GM19035 (cell line): ENCODE measurements at regions not wholly inside any gene's neighbourhood (a gene's known extent, or its start where the extent isn't known, plus 50 kb on each side); places are given as distances from the start of the nearest gene placed in this dataset.
"Not testable (repeated sequence)": the region's sequence is repeated elsewhere in the genome, so short reads cannot be mapped to it uniquely, and the experiment has no call there.

Experiments
- ATAC-seq: cut with Tn5 transposase; IDR thresholded peaks from one replicate; pipeline ENCODE4 v1.9.1; 2021; ENCODE audit not compliant: unreplicated experiment

DNA sequence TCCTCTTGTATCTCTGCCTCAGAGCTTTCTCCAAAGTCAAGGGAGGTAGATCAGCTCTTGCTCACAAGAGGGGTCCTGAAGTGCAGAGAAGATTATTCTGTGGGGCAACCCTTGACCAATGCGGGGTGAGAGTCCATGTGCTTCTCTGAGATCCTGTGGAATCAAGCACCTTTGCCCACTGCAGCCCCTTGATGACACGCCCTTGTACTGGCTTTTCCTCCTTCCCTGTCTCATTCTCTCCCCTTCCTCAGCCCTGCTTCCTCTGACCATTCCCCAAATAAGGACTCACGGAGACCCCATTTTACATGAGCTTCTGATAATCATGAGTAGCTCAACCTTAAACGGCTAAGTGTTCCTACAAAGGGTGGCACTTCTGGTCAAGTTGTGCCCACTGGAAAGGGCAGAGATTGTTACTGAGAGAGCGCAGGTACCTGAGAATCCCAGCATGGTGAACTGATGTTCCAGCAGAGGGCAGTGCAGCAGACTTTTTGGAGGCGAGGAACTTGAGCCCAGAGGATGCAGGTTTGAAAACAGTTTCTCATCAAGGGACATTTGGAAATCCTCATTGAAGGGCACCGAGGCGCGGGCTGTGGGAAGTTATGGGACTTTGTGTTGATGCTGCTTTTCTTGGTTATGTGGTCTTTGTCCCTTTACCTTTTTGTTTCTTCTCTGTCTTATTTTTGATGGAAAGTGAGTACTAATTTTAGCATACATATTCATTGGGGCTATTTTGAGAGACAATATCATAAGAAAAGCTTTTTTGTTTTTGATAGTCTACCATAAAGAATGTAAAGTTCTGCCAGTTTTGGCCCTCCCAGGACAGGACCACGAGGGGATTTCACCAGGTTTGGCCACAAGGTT lies 201.3 kb downstream of the RBM46 start:
- ATAC-seq, result peak; percentile 72

DNA sequence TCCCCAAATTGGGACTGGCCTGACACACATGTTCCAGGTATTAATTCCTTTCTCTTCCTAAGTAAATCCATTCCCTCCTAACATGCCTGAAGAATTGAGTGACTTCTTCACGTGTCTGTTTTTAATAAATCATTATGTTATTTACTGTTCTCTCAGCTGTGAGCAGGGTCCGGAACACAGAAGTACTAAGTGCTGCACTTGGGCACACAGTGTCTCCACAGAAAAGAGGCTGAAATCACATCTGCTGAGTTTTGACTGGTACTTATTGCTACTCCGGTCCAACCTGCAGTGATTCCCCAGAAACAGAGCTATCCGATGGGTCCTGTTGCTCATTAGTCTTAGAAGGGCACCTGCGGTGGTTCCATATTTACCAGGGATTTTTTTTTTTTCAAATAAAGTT lies 202.6 kb downstream of the RBM46 start:
- ATAC-seq, result no peak

DNA sequence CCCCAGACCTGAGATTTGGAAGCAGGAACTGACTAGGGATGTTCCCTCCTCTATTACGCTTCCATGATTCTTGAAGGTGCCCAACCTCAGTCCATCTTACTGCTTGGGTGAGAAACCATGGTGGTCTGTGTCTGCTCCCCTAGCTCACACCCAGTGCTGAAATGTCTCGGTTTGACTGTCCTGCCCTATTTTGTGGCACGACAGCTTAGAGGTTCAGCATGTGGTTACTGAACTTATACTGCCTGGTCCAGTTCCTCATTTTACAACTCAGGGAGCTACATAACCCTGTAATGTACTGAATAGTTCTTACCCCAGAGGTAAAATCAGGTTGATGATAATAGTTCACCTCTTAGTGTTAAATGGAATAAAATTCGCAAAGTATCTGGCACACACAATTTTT lies 203.1 kb downstream of the RBM46 start:
- ATAC-seq, result peak; percentile 95

DNA sequence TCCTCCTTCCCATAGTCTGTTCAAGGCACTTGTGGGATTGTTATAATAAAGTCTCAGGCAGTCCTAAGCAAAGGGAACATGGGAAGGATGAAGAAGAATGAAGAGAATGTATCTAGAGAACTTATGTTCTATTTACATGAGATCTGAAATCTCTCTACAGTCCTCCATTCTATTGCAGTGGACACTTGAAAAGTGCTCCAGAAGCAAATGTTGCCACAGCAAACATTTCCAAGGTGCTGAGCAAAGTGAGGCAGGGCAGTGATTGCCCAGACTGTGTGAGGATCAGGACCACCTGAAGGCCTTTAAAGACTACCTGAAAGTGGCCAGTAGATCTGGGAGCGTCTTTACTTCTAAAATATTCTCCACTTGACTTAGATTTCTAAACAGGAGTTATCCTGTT lies 203.5 kb downstream of the RBM46 start:
- no peak for ATAC-seq

DNA sequence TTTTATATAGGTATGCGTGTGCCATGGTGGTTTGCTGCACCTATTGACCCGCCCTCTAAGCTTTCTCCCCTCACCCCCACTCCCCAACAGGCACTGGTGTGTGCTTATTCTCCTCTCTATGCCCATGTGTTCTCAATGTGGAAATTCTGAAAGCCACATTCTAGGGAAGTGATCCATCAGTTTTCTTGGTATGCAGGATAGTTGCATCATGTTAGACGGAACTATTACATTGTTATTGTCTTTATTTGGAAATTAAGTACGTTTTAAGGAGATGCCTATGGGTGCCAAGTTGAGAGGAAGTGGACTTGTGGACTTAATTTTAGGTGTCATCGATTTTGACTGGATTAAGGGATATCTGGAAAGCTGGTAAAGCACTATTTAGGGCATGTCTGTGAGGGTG lies 204.6 kb downstream of the RBM46 start:
- ATAC-seq, result no peak

DNA sequence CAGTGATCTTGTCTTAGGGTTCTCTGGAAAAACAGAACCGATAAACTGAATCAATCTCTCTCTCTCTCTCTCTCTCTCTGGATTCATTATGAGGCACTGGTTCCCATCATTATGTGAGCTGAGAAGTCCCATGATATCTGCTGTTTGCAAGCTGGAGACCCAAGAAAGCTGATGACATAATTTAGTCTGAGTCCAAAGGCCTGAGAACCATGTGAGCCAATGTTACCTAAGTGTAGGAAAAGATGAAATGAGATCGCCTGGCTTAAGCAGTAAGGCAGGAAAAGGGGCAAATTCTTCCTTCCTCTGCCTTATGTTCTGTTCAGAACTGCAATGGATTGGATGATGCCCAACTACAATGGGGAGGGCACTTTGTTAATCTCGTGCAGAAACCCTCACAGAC lies 207.4 kb downstream of the RBM46 start:
- no peak for ATAC-seq

DNA sequence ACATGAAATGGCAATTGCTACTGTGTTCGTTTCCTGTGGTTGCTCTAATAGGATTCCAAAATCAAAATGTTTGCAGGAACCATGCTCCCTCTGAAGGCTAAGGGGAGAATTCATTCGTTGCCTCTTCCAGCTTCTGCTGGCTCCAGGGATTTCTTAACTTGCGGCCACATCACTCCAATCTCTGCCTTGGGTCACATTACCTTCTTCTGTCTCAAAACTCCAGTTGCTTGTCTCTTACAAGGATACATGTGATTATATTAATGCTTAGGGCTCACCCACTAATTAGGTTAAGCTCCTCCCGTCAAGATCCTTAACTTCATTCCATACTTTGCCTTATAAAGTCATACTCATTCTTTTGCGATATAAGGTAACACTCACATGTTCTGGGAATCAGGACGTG lies 208.4 kb downstream of the RBM46 start:
- no peak for ATAC-seq

DNA sequence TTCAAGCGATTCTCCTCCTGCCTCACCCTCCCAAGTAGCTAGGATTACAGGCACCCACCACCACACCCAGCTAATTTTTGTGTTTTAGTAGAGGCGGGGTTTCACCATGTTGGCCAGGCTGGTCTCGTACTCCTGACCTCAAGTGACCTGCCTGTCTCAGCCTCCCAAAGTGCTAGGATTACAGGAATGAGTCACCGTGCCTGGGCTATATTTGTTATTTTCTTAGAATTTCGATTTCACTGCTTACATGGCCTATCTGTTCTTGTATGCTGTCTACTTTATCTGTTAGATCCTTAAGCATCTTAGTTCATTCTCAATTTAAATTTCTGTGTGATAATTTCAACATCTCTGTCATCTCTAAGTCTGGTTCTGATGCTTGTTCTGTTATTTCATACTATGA lies 210.6 kb upstream of the NPY2R start:
- not testable (repeated sequence) for ATAC-seq

DNA sequence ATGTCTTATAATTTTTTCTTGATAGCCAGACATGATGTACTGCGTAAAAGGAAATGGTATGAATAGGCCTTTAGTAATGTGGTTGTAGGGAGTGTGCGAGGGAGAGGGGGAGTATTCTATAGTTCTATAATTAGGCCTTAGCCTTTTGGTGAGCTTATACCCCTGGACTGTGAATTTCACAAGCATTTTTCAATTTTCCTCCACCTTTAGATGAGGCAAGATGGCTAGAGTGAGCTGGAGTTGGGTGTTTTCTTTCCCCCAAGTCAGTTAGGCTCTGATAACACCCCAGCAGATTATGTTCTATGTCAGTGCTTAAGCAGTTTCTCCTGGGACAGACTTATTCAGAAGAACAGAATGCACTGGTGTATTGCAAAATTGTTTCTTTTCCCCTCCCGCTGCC lies 210.2 kb upstream of the NPY2R start:
- ATAC-seq, result no peak

DNA sequence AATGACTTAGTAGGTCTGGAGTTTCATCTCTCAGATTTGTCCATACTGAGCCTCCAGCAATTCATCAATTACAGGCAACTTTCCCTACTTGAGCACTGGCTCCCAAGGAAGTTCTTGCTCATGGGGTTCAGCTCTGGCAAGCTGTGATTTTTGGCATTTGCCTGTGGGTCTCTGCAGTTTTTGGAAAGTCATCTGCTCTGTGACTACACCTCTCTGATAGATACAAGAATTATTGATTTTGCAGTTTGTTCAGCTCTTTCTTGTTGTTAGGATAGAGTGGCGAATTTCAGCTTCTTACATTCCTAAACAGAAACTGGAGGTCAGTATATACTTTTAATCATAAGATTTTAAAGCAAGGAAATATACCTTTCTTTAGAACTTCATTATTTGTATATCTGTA lies 209.7 kb upstream of the NPY2R start:
- no peak for ATAC-seq

DNA sequence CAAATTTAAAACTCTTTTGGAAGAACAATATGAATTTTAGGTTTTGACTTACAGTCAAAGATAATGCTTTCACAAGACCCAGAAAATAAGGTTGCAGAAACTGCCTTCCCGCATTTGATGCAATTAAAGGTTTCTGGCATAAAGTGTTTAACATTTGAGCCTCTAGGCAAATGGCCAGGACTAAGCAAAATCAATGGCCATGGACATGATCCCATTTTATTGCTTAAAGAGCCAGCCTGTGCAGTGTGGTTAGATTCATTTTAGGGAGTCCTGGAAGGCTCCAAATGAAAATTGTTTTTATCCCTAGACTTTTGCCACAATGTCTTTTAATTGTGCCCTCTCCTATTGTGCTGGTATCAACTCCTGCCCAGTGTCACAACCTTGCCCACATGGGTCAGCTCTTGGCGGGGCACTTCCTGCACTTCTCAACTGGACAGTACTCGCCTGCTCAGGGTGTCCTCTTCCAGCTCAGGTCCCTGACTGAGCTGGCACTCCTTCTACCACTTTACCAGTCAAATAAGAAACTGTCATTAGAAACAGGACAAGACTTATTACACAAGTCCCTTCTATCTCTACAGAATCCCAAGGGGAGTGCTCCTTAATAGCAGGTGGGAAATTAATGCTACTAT lies 208.4 kb upstream of the NPY2R start:
- no peak for ATAC-seq

DNA sequence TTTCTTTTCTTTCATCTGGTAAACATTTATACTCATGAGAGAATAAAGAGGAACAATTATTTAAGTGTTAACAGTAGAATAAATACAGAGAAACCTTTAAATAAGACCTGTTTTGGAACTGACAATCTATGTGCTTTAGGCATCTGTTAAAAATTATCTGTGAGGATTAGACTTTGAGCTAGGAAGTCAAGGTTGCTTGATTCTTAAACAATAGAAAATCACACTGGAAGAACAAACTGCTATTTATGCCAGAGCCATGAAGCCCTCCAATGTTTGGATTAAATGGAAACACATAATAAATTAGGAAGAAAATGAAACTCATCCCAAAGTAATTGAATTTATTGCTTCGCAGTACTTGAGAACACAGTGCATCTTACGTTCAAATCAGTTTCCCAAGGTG lies 207.2 kb upstream of the NPY2R start:
- ATAC-seq, result no peak

DNA sequence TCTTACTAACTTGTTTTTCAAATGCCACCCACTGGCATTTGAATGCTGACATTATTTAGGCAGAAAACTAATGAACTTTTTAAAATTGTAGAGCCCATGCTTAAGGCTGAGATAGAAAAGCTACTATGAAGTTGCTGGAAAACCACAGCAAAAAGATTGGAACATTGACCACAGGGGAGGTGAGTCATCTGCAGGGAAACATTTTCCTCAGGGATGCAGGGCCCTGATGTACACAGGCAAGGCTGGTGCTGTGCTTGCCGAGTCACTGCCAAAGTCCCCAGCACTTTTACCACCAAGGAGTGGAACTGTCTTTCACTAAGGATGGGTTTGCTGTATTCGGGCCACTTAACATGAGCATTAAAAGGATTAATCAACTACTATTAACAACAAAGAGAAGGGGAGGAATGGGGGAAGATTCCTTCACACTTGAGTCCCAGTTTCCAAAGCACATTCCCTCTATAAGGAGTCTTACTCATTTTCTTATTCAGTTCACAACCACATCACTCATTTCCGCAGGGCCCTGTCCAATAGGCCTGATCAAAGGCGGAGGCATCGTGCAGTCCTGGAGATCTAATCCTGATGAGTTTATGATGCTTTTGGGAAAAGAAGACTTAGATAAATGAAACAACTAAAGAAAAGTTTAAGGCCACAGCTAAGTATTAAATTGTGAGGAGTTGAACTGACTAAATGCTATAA lies 202.9 kb upstream of the NPY2R start:
- no peak for ATAC-seq

DNA sequence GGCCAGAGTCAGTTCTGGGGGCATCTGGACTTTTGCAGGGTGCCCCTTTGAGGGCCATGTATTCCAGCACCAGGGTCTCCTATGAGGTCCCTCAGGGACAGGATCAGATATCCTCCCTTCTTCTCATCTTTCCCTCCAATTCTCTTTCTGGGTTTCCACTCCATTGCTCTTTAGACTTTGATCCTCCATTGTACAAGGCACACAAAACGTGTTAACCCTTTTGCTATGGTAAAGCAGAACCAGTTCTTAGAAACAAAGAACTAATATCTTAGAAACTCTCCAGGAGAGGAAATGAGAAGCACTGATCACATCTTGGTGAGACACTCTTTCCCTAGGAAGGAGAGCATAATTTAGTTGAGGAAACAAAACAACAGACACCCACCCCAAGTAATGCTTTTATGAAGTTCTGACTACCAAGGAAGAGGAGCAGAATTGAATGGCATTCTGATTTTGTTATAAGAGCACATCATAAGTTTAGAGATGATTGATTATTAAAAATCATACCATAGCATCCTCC lies 200.7 kb upstream of the NPY2R start:
- no peak for ATAC-seq

DNA sequence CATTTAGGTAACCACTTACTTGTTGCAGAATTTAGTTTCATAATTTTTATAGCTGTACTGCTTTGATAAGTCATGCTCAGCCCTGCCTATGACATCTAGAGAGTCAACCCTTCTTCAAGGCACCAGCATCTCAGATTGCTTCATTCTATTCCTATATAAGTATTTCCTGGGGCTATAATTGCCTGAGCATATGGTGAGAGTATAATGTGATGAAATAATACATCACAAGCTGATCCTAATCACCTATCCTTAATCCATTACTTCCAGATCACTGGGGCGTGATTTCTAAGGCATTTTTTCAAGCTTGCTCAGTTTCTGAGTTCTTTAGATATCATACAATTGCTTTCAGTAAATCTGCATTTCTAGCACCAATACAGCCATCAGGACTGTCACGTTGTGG lies 200.0 kb upstream of the NPY2R start:
- ATAC-seq, result no peak

DNA sequence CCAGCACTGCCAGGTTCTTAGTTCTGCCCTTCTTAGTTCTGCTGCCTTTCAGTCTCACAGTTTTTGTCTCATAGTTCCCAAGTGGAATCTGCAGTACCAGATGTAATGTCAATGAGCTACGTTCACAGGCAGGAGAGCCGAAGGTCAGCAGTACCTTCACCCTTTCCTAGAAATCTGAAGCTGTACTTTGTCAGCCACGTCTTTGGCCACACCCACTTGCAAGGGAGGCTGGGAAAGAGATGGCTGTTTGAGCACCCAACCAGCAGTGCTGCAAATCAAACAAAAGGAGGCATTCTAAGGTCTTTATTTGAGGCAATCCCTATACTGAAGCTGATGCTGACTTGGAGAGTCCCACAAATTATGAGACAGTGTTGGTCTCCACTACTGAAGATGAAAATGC lies 199.1 kb upstream of the NPY2R start:
- ATAC-seq, result no peak

DNA sequence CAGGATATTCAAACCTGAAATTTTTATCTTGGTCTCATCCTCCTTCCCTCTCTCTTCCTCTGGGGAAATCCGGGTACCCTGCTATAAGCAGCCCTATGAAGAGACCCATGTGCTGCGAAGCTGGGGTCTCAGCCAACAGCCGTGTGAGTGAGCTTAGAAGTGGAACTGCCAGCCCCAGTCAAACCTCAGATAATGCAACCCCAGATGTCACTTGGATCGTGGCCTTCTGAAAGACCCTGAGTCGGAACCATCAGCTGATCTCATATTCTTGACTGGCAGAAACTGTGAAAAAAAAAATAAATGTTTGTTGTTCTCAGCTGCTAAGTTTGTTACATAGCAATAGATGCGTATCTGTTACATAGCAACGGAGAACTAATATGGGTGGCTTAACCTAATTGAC lies 198.1 kb upstream of the NPY2R start:
- no peak for ATAC-seq

DNA sequence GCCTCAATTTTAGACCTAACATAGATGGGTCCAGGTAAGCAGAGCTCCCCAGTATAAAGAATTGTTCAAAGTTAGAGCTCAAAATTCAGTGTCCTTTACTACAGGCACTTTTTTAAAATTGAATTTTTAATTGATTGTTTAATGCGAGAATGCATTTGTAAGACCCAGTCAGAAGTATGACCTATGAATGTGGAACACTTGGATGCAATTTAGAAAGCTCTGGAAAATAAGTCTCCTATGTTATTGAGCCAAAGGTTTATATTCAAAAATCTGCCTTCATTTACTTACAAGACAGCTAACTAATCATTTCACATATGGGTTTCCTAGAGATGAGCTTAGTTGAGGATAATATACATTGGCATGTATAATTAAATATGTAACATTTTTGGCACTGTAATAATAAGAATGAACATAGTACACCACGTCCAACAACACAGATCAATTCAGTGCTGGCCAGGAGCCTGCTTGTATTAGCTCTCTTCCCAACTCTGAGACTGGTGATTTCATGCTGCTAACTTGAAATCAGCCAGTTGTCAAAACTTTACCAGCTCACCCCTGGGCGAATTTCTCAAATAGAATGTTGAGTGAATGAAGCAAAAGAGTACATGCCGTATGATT lies 197.2 kb upstream of the NPY2R start:
- ATAC-seq, result no peak

DNA sequence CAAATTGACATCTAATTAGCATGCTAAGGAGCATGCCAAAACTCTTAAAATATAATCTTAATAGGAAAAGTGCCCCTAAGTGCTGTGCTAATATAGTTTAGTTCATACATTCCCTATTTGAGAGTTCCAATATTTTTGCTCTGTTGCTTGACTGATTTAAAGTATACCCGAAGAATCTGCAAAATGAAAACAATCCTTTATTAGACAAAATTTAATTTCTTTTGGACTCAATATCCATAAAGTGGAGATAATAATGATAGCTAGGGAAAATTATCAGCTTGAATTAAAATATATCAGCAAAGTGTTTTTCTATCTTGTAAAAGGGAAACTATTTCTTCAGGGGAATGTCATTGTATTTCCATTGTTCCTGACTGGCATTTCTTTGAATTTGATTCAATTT lies 196.0 kb upstream of the NPY2R start:
- ATAC-seq, result no peak

DNA sequence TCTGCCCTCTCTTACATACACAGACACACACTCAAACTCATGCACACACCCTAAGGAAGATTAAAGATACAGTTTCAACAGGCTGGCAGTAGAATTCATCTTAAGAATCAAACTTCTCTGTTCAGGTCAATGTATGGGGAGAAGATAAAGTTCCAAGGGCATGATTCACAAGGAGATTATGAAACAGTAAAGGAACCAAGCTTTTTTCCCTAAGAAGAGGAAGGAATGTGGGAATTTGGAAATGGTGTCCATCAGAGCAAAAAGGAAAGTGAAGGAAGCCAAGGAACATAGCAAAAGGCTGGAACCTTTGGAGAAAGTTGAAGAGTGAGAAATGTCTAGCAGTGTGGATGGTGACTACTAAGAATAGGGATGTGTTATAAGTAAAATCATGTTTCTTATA lies 191.0 kb upstream of the NPY2R start:
- ATAC-seq, result no peak

DNA sequence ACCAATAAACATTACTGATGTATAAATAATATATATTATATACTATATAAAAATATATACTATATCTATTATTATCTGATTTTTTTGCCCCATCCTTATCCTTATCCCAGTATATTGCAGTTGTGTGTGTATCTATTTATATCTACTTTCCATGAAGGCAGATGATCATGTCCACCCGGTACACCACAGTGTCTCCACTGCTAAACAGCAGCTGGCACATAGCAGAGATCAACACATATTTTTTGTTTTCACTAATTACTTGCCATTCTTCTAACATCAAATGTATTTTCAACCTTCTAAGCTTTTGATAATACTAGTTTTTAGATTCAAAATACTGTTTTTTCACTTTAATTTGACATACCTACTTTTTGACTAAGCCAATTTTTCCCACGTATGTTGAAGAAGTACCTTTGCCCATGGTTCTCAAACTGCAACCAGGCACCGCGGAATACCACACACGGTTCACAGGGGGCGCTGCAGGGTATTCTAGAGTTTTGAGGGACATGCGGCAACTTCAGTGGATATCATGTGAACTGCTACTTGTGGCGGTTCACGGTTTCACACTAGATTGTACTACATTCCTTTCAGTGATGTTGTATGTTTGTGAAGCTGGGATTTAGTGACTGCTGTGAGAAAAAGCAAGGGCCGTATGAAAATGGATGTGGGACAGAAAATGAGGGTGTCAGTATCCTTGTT lies 182.5 kb upstream of the NPY2R start:
- ATAC-seq, result peak; percentile 93
